Osteoblast (primary cell): ENCODE measurements at regions not wholly inside any gene's neighbourhood (a gene's known extent, or its start where the extent isn't known, plus 50 kb on each side); places are given as distances from the start of the nearest gene placed in this dataset.
A peak's percentile ranks its signal among the peaks of the same experiment; 100 is the strongest.
"Not testable (repeated sequence)": the region's sequence is repeated elsewhere in the genome, so short reads cannot be mapped to it uniquely, and the experiment has no call there.

ENCODE experiments used
- DNase-seq: peaks from one replicate; pipeline ENCODE4 v3.0.0; 2011; ENCODE audit warnings: low spot score, mixed read lengths; ENCODE audit not compliant: insufficient read length; ENCODE audit errors: missing footprints
- H2AFZ ChIP-seq: 2 replicates; pipeline ENCODE4 v1.6.0; 2011; ENCODE audit warnings: mild to moderate bottlenecking, low read length
- H3K27ac ChIP-seq: 2 replicates; pipeline ENCODE4 v1.5.1; 2011; ENCODE audit warnings: mild to moderate bottlenecking, low read depth, low read length, moderate library complexity
- H3K27me3 ChIP-seq: 2 replicates; pipeline ENCODE4 v1.6.0; 2012; ENCODE audit warnings: mild to moderate bottlenecking, control low read depth, inconsistent platforms, low read length, moderate library complexity; ENCODE audit not compliant: insufficient read depth
- H3K36me3 ChIP-seq: 2 replicates; pipeline ENCODE4 v1.5.1; 2011; ENCODE audit warnings: mild to moderate bottlenecking, low read length, control low read depth, moderate library complexity; ENCODE audit not compliant: insufficient read depth
- H3K4me1 ChIP-seq: 2 replicates; pipeline ENCODE4 v1.5.1; 2011; ENCODE audit warnings: mild to moderate bottlenecking, low read length, control low read depth, moderate library complexity; ENCODE audit not compliant: insufficient read depth
- H3K4me2 ChIP-seq: 2 replicates; pipeline ENCODE4 v1.6.0; 2011; ENCODE audit warnings: mild to moderate bottlenecking, low read length; ENCODE audit not compliant: insufficient read depth
- H3K4me3 ChIP-seq: fragments of 200-600 bp; sonication (generic); 3 replicates; pipeline ENCODE4 v1.5.1; 2012; ENCODE audit warnings: mild to moderate bottlenecking, low read length, inconsistent platforms; ENCODE audit not compliant: insufficient read depth
- H3K79me2 ChIP-seq: 2 replicates; pipeline ENCODE4 v1.6.0; 2012; ENCODE audit warnings: mild to moderate bottlenecking, low read length, control low read depth, inconsistent platforms; ENCODE audit not compliant: insufficient read depth
- H3K9me3 ChIP-seq: 2 replicates; pipeline ENCODE4 v1.5.1; 2011; ENCODE audit warnings: low read depth, low read length, control low read depth
- H4K20me1 ChIP-seq: 2 replicates; pipeline ENCODE4 v1.6.0; 2012; ENCODE audit warnings: mild to moderate bottlenecking, low read length, control low read depth; ENCODE audit not compliant: insufficient read depth
- TF ChIP-seq, protein P1 (sequence below): IDR thresholded peaks from 2 replicates; pipeline ENCODE4 v1.5.1; 2011; ENCODE audit warnings: mild to moderate bottlenecking, low read depth, low read length, moderate library complexity; ENCODE audit errors: extremely low read depth

DNA sequence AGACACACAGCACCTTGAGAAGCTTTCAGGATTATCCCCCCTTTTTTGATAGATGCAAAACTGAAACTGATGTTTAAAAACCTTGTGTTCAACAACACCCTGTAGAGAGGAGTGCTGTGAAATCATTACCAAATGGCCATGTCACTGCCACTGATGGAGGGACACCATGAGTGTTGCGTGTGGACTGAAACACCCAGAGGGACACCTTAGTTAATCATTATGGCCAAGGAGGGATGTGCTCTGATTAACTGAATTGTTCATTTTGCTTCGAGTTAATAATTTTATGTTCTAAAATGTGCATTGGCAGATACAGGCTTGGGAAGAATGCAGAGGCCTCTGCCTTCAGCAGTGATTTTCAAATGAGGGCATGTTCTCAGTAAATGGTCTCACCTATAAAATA lies 226.0 kb downstream of the KLF6 start:
- no peaks in the 10 kb centered on the region for H3K36me3 ChIP-seq
- H2AFZ ChIP-seq: no peak overlapping the region
- no peaks in the 10 kb centered on the region for H3K9me3 ChIP-seq
- H3K4me1 ChIP-seq: peaks cover 4% of the 10 kb centered on the region
- no peak overlapping the region for H3K4me2 ChIP-seq
- TF ChIP-seq, protein P1, sequence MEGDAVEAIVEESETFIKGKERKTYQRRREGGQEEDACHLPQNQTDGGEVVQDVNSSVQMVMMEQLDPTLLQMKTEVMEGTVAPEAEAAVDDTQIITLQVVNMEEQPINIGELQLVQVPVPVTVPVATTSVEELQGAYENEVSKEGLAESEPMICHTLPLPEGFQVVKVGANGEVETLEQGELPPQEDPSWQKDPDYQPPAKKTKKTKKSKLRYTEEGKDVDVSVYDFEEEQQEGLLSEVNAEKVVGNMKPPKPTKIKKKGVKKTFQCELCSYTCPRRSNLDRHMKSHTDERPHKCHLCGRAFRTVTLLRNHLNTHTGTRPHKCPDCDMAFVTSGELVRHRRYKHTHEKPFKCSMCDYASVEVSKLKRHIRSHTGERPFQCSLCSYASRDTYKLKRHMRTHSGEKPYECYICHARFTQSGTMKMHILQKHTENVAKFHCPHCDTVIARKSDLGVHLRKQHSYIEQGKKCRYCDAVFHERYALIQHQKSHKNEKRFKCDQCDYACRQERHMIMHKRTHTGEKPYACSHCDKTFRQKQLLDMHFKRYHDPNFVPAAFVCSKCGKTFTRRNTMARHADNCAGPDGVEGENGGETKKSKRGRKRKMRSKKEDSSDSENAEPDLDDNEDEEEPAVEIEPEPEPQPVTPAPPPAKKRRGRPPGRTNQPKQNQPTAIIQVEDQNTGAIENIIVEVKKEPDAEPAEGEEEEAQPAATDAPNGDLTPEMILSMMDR: no peak
- no peak for DNase-seq
- H3K27me3 ChIP-seq: no peaks in the 10 kb centered on the region
- no peak overlapping the region for H3K4me3 ChIP-seq
- H4K20me1 ChIP-seq: no peaks in the 10 kb centered on the region
- no peaks in the 10 kb centered on the region for H3K79me2 ChIP-seq
- H3K27ac ChIP-seq: no peak overlapping the region

DNA sequence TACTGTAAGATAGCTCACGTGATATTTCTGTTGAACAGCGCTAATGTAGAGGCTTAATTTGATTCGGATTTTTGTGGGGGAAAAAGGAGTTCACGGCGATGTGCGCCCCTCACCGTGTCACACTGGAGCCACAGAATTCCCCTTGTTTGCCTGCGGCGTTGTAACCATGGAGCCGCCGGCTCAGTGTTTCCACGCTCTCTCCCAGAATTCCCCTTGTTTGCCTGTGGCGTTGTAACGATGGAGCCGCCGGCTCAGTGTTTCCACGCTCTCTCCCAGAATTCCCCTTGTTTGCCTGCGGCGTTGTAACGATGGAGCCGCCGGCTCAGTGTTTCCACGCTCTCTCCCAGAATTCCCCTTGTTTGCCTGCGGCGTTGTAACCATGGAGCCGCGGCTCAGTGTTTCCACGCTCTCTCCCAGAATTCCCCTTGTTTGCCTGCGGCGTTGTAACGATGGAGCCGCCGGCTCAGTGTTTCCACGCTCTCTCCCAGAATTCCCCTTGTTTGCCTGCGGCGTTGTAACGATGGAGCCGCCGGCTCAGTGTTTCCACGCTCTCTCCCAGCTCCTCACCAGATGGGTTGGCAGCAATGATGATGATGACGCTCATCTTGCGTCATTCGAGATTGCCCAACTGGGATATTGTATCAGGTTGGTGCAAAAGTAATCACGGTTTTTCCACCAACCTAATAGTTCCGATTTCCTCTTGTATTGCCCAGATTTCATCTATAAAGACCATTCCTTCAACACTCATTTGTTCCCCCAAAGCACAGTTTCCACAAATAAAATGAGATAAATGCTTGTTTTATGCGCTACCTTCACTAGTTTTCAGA lies 228.6 kb downstream of the KLF6 start:
- not testable (repeated sequence) for H3K79me2 ChIP-seq, H3K27ac ChIP-seq, H3K4me1 ChIP-seq, H2AFZ ChIP-seq, H3K9me3 ChIP-seq, H3K4me3 ChIP-seq, DNase-seq, H3K36me3 ChIP-seq, H3K27me3 ChIP-seq, H3K4me2 ChIP-seq, H4K20me1 ChIP-seq

GRCh38 chr10:3554121-3554522 lies 230.9 kb downstream of the KLF6 start:
- Histone ChIP-seq H3K4me2 (peak overlapping the region; percentile 87), H3K9me3 (no peaks in the 10 kb centered on the region), H3K79me2 (no peaks in the 10 kb centered on the region), H3K27ac (peak overlapping the region; percentile 49), H4K20me1 (no peaks in the 10 kb centered on the region), H2AFZ (peak overlapping the region; percentile 93), H3K4me1 (peaks cover 8% of the 10 kb centered on the region), H3K4me3 (peak overlapping the region; percentile 67), H3K27me3 (no peaks in the 10 kb centered on the region), H3K36me3 (no peaks in the 10 kb centered on the region)
- TF ChIP-seq, protein P1: no peak
- peak; percentile 92 for DNase-seq

DNA sequence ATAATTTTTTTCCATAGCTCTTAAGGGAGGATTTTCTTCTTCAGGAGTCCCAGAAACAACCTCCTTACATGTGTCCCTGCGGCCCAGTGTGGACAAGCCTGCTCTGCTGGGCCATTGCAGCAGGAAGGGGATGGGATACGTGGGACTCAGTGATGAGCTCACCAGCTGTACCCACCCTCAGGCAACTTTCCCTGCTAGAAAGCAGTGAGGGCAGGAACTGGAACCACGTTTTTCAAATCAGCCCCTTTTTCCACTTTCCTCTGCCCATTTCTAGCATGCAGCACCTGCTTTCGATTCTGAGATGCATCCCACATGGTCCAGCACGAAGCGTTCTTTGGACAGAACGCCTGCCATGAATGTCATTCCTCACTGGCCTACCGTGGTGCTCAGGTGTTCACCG lies 232.7 kb downstream of the KLF6 start:
- H3K4me3 ChIP-seq: no peak overlapping the region
- H3K4me1 ChIP-seq: peaks cover 23% of the 10 kb centered on the region
- H2AFZ ChIP-seq: no peak overlapping the region
- H4K20me1 ChIP-seq: no peaks in the 10 kb centered on the region
- H3K4me2 ChIP-seq: no peak overlapping the region
- H3K36me3 ChIP-seq: no peaks in the 10 kb centered on the region
- peak; percentile 68 for DNase-seq
- TF ChIP-seq, protein P1: no peak
- no peak overlapping the region for H3K27ac ChIP-seq
- no peaks in the 10 kb centered on the region for H3K27me3 ChIP-seq
- H3K9me3 ChIP-seq: no peaks in the 10 kb centered on the region
- no peaks in the 10 kb centered on the region for H3K79me2 ChIP-seq
